ENCODE measurements at regions not wholly inside any gene's neighbourhood (a gene's known extent, or its start where the extent isn't known, plus 50 kb on each side); places are given as distances from the start of the nearest gene placed in this dataset.

DNA sequence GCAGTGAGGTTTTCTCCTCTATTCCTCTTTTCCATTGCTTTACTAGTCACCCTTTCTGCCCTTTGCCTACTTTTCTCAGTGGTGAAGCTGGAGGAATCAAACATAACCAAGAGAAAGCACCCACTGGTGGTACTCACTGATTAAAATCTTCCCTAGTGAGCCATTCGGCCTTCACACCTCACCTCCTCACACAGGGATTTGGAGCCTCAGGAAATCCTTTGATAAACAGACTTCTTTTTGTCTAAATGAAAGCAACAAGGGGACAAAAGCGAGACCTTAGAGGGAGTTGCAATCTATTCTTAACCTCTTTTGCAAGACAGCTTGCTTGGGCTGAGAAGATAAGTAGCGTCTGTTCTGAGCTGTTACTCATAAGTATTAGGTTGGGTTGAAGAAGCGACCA, 572.6 kb downstream of the ZNF674 start:
- TF ChIP-seq CTCF (IDR thresholded peaks at IDR 0.05; ENCODE audit: low read depth, low read length) (no peak), MYC (IDR thresholded peaks at IDR 0.05; ENCODE audit: low read depth, low read length) (no peak), POLR2A (IDR thresholded peaks at IDR 0.05; ENCODE audit: extremely low read depth, insufficient read length) (no peak)

All from NB4 (cell line).